ENCODE measurements at regions not wholly inside any gene's neighbourhood (a gene's known extent, or its start where the extent isn't known, plus 50 kb on each side); places are given as distances from the start of the nearest gene placed in this dataset.

DNA sequence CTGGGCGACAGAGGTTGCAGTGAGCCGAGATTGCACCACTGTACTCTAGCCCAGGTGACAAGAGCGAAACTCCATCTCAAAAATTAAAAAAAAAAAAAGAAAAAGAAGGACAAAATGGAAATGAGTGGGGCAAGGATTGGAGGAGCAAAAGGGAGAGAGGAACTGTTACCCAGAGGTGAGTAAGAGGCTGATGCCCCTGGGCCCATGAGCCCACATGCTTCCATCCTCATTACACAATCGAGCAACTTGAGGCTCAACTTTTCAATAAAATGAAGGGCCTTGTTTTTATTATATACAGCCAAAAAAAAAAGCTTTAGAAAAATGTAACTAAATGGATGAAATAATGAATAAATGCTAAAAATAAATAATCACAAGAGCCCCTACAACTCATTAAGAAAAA lies 91.7 kb upstream of the YWHAQ start:
- TF ChIP-seq, protein P1, sequence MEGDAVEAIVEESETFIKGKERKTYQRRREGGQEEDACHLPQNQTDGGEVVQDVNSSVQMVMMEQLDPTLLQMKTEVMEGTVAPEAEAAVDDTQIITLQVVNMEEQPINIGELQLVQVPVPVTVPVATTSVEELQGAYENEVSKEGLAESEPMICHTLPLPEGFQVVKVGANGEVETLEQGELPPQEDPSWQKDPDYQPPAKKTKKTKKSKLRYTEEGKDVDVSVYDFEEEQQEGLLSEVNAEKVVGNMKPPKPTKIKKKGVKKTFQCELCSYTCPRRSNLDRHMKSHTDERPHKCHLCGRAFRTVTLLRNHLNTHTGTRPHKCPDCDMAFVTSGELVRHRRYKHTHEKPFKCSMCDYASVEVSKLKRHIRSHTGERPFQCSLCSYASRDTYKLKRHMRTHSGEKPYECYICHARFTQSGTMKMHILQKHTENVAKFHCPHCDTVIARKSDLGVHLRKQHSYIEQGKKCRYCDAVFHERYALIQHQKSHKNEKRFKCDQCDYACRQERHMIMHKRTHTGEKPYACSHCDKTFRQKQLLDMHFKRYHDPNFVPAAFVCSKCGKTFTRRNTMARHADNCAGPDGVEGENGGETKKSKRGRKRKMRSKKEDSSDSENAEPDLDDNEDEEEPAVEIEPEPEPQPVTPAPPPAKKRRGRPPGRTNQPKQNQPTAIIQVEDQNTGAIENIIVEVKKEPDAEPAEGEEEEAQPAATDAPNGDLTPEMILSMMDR (IDR thresholded peaks at IDR 0.05 in 4 of 5, conservative IDR thresholded peaks at IDR 0.05 in 1 of 5) = no peak
- TF ChIP-seq POLR2A (IDR thresholded peaks at IDR 0.05) = no peak
